ENCODE measurements at regions not wholly inside any gene's neighbourhood (a gene's known extent, or its start where the extent isn't known, plus 50 kb on each side); places are given as distances from the start of the nearest gene placed in this dataset.

DNA sequence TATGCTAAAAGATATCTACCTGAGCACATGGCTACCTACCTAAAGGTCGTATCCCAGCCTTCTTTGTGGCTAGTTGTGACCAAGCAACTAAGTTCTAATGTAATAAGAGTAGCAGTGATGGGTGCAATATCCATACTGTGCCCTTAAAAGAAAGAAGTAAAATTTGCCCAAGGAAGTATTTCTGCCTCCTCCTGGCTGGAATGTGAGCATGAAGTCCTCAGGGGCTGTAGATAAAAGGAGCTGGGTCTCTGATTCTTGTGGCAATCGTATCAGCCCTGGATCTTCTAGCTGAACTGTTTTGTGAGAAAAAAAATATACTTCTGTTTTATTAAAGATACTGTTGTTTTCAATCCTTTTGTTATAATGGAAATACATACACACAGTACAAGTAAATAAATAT lies 217.4 kb downstream of the GPAT3 start:
- Histone ChIP-seq H2BK20ac (ENCODE audit: low read depth, low read length) (no peak overlapping the region), H2BK120ac (ENCODE audit: low read depth, low read length) (no peak overlapping the region), H3K36me3 (ENCODE audit: control insufficient read depth, insufficient read depth, low read length) (no peaks in the 10 kb centered on the region), H3K9ac (ENCODE audit: low read depth, low read length) (no peak overlapping the region), H3K56ac (ENCODE audit: extremely low read depth, insufficient read depth, low read length) (no peak overlapping the region), H3K4me2 (ENCODE audit: low read depth, low read length) (no peak overlapping the region), H3K9me1 (ENCODE audit: insufficient read depth, low read length) (no peaks in the 10 kb centered on the region), H3K18ac (ENCODE audit: low read depth, low read length) (no peak overlapping the region), H3K27ac (ENCODE audit: insufficient read depth, low read length) (no peak overlapping the region), H3K79me1 (ENCODE audit: low read depth in 1 of 2, low read length in 2 of 2) (no peaks in the 10 kb centered on the region), H3K9me3 (ENCODE audit: control insufficient read depth, insufficient read depth, low read length) (no peaks in the 10 kb centered on the region), H3K4ac (ENCODE audit: low read depth, low read length) (no peak overlapping the region), H4K20me1 (ENCODE audit: insufficient read depth, low read length) (no peaks in the 10 kb centered on the region), H2AK5ac (ENCODE audit: low read depth, low read length) (no peak overlapping the region), H2AFZ (replicated peaks; ENCODE audit: low read length, poor library complexity) (no peak overlapping the region), H3K4me3 (ENCODE audit: insufficient read depth, low read depth, low read length) (no peak overlapping the region), H3K14ac (replicated peaks; ENCODE audit: low read depth, low read length) (no peak overlapping the region), H2AK9ac (replicated peaks; ENCODE audit: low read depth, low read length, poor library complexity) (no peak overlapping the region), H2BK5ac (ENCODE audit: low read depth, low read length, poor library complexity, severe bottlenecking) (no peak overlapping the region), H2BK15ac (ENCODE audit: low read depth, low read length) (no peak overlapping the region), H4K5ac (ENCODE audit: low read depth, low read length) (no peak overlapping the region), H3K4me1 (ENCODE audit: control insufficient read depth, insufficient read depth, low read length) (no peaks in the 10 kb centered on the region), H4K8ac (ENCODE audit: low read depth in 2 of 2, low read length in 2 of 2) (no peak overlapping the region), H3K27me3 (ENCODE audit: control insufficient read depth, insufficient read depth, low read length) (no peaks in the 10 kb centered on the region), H3K23ac (ENCODE audit: low read depth, low read length) (no peak overlapping the region), H4K91ac (ENCODE audit: insufficient read depth, low read depth, low read length) (no peak overlapping the region)
- BruUV-seq (replicated peaks) = no TSS peak
- ChIA-PET POLR2A (ENCODE audit: unreplicated experiment) (no interaction called here), CTCF (interaction anchor here (0.6 kb wide), 1 partner anchor 107 kb away, joined by 3 read pairs; no protein-coding TSS in a partner anchor)
- in situ Hi-C loops (cut with MboI; ENCODE audit: low sequenced_read_pairs) = no loop called here
- dilution Hi-C loops (cut with HindIII; ENCODE audit: low sequenced_read_pairs, unreplicated experiment) = no loop called here
- ATAC-seq (ENCODE audit: low read depth) (no peak), DNase-seq (no peak)
- intact Hi-C loops (cut with micrococcal nuclease) = no loop called here
- no CpG with 5 or more reads among the region's 2 CpGs for WGBS, 2 experiments (ENCODE audit: extremely low coverage in 2 of 2, insufficient read length in 1 of 2)
- TF ChIP-seq, protein P1, sequence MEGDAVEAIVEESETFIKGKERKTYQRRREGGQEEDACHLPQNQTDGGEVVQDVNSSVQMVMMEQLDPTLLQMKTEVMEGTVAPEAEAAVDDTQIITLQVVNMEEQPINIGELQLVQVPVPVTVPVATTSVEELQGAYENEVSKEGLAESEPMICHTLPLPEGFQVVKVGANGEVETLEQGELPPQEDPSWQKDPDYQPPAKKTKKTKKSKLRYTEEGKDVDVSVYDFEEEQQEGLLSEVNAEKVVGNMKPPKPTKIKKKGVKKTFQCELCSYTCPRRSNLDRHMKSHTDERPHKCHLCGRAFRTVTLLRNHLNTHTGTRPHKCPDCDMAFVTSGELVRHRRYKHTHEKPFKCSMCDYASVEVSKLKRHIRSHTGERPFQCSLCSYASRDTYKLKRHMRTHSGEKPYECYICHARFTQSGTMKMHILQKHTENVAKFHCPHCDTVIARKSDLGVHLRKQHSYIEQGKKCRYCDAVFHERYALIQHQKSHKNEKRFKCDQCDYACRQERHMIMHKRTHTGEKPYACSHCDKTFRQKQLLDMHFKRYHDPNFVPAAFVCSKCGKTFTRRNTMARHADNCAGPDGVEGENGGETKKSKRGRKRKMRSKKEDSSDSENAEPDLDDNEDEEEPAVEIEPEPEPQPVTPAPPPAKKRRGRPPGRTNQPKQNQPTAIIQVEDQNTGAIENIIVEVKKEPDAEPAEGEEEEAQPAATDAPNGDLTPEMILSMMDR (conservative IDR thresholded peaks at IDR 0.05; ENCODE audit: low read depth, low read length) = peak; percentile 14; the same call in 1 of the 2 replicates
- TF ChIP-seq BHLHE40 (IDR thresholded peaks at IDR 0.05; ENCODE audit: low read depth, low read length) (no peak), NFE2L2 (IDR thresholded peaks at IDR 0.05; ENCODE audit: low read depth, low read length) (no peak), MAZ (IDR thresholded peaks at IDR 0.05; ENCODE audit: borderline replicate concordance, low read depth, low read length) (no peak), MXI1 (IDR thresholded peaks at IDR 0.05; ENCODE audit: borderline replicate concordance, low read depth, low read length) (no peak)
- TF ChIP-seq, protein P2, sequence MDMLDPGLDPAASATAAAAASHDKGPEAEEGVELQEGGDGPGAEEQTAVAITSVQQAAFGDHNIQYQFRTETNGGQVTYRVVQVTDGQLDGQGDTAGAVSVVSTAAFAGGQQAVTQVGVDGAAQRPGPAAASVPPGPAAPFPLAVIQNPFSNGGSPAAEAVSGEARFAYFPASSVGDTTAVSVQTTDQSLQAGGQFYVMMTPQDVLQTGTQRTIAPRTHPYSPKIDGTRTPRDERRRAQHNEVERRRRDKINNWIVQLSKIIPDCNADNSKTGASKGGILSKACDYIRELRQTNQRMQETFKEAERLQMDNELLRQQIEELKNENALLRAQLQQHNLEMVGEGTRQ (IDR thresholded peaks at IDR 0.05; ENCODE audit: low read depth, low read length) = no peak
- TF ChIP-seq, protein P3, sequence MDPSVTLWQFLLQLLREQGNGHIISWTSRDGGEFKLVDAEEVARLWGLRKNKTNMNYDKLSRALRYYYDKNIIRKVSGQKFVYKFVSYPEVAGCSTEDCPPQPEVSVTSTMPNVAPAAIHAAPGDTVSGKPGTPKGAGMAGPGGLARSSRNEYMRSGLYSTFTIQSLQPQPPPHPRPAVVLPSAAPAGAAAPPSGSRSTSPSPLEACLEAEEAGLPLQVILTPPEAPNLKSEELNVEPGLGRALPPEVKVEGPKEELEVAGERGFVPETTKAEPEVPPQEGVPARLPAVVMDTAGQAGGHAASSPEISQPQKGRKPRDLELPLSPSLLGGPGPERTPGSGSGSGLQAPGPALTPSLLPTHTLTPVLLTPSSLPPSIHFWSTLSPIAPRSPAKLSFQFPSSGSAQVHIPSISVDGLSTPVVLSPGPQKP (IDR thresholded peaks at IDR 0.05; ENCODE audit: borderline replicate concordance, low read depth, low read length) = no peak

Measured in IMR-90 (cell line).